GM21423 (cell line): ENCODE measurements at regions not wholly inside any gene's neighbourhood (a gene's known extent, or its start where the extent isn't known, plus 50 kb on each side); places are given as distances from the start of the nearest gene placed in this dataset.

Experiments used
- ATAC-seq: cut with Tn5 transposase; IDR thresholded peaks from one replicate; pipeline ENCODE4 v1.9.1; 2021; ENCODE audit warnings: mild to moderate bottlenecking, moderate library complexity; ENCODE audit not compliant: unreplicated experiment

DNA sequence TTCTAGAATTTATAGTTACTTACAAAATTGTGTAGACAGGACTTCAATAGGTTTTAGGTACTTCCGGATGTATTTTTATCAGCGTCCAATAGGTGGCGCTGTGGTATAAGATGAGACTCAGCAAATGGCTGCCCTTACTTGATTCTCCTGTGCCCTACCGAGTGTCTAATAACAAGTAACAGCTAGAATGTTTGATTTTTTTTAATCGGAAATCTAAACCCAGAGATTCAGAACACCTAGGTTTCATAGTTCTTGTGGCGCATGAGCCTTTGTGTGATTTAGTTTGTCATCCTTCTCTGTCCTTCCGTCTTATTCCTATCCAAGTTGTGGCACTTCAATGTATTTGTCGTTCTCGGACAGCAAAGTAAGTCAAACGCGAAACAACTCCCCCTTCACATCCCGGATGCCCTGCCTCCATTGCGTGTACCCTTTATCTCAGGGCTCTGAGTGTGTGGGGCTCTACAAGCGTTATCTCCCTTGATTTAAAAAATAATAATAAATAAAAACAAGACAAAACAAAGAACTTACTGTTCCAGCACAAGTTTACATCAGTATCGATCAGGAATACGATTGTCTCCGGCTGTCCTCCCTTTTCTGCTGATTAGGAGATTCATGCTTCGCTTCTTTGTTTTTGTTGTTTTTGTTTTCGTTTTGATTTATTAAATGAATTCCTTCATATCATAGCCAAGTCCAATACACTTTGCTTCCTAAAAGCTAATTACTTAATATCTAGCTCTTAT is 50.7 kb upstream of the SLC30A5 start:
- ATAC-seq: peak; percentile 88

DNA sequence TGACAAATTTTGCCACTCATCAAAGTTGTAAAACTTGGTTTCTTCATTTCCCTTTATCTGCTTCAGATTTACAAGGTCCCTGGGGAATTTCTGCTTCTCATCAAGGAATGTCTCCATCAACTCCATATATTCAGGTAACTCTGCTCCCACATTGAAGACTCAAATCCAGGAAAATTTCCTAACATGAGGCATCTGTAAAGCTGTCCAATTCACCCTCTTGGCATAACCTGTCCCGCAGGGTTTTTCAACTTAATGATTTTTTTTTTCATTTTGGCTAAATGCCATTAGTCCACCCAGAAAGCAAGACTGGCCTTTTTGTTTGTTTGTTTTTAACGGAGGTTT is 50.2 kb upstream of the SLC30A5 start:
- no peak for ATAC-seq
